Stimulated activated naive B cell treated with anti-CD40 and anti-IgM and Interleukin-4, amounts not matched to agents 10 μg/mL and 1 μg/mL and 100 μg/mL, for 72 hours (primary cell): ENCODE measurements at regions not wholly inside any gene's neighbourhood (a gene's known extent, or its start where the extent isn't known, plus 50 kb on each side); places are given as distances from the start of the nearest gene placed in this dataset.

Source experiments
- ATAC-seq, 2 donors: fragments of 150-1000 bp; cut with Tn5 transposase; replicated peaks; 2 replicates each; pipeline ENCODE4 v1.10.0; 2021; ENCODE audit warnings: moderate library complexity in 1 of 2
- DNase-seq: peaks from one replicate; pipeline ENCODE4 v3.0.0; 2021
- H3K27ac Mint-ChIP-seq: one replicate; pipeline ENCODE4 v1.8.0; 2022; ENCODE audit warnings: mild to moderate bottlenecking, mixed read lengths
- H3K27me3 Mint-ChIP-seq, 2 donors: one replicate each; pipeline ENCODE4 v1.8.0; 2022; ENCODE audit warnings: mixed read lengths in 2 of 2
- H3K36me3 Mint-ChIP-seq, 2 donors: one replicate each; pipeline ENCODE4 v1.8.0; 2022; ENCODE audit warnings: mixed read lengths in 2 of 2, mild to moderate bottlenecking in 1 of 2
- H3K4me1 Mint-ChIP-seq, 2 donors: one replicate each; pipeline ENCODE4 v1.8.0; 2022; ENCODE audit warnings: mixed read lengths in 2 of 2, mild to moderate bottlenecking in 1 of 2
- H3K4me3 Mint-ChIP-seq, 2 donors: one replicate each; pipeline ENCODE4 v1.8.0; 2022; ENCODE audit warnings: mild to moderate bottlenecking in 2 of 2, mixed read lengths in 2 of 2, moderate library complexity in 1 of 2
- H3K9me3 Mint-ChIP-seq, 2 donors: one replicate each; pipeline ENCODE4 v1.8.0; 2022; ENCODE audit warnings: mixed read lengths in 2 of 2, mild to moderate bottlenecking in 1 of 2

- DNase-seq (no peak), ATAC-seq (no peak)
- Mint-ChIP-seq H3K4me3 (no peak overlapping the region), H3K36me3 (peaks cover 0 to 1% of the 10 kb centered on the region in 2 donors), H3K9me3 (peaks cover 0 to 3% of the 10 kb centered on the region in 2 donors), H3K27ac (no peak overlapping the region), H3K27me3 (peaks cover 3 to 13% of the 10 kb centered on the region in 2 donors), H3K4me1 (peaks cover 0 to 4% of the 10 kb centered on the region in 2 donors)
Observed at GRCh38 chr10:25661632-25662031, 272.4 kb upstream of the MYO3A start.

- H3K9me3 Mint-ChIP-seq: no peaks in the 10 kb centered on the region
- H3K27me3 Mint-ChIP-seq: peaks cover 4 to 5% of the 10 kb centered on the region in 2 donors
- DNase-seq (no peak), ATAC-seq (no peak)
- no peak overlapping the region for H3K4me3 Mint-ChIP-seq
- peaks cover 0 to 4% of the 10 kb centered on the region in 2 donors for H3K4me1 Mint-ChIP-seq
- H3K36me3 Mint-ChIP-seq: peaks cover 0 to 1% of the 10 kb centered on the region in 2 donors
- no peak overlapping the region for H3K27ac Mint-ChIP-seq
Observed at GRCh38 chr10:25666276-25666675, 267.8 kb upstream of the MYO3A start.

- no peak for DNase-seq
- peaks cover 8 to 14% of the 10 kb centered on the region in 2 donors for H3K9me3 Mint-ChIP-seq
- no peaks in the 10 kb centered on the region for H3K4me1 Mint-ChIP-seq
- H3K36me3 Mint-ChIP-seq: peaks cover 5 to 8% of the 10 kb centered on the region in 2 donors
- no peak overlapping the region for H3K4me3 Mint-ChIP-seq
- ATAC-seq: no peak
- no peaks in the 10 kb centered on the region for H3K27me3 Mint-ChIP-seq
- no peak overlapping the region for H3K27ac Mint-ChIP-seq
Observed at GRCh38 chr10:25675204-25675603, 258.8 kb upstream of the MYO3A start.

GRCh38 chr10:25675615-25676014, 258.4 kb upstream of the MYO3A start:
- DNase-seq: no peak
- Mint-ChIP-seq H3K4me1 (no peaks in the 10 kb centered on the region), H3K27ac (no peak overlapping the region), H3K4me3 (no peak overlapping the region), H3K9me3 (peaks cover 8 to 14% of the 10 kb centered on the region in 2 donors), H3K27me3 (no peaks in the 10 kb centered on the region), H3K36me3 (peaks cover 5 to 8% of the 10 kb centered on the region in 2 donors)
- ATAC-seq: no peak

- DNase-seq (no peak), ATAC-seq (no peak)
- Mint-ChIP-seq H3K4me3 (no peak overlapping the region), H3K36me3 (peaks cover 5 to 8% of the 10 kb centered on the region in 2 donors), H3K9me3 (peaks cover 6 to 10% of the 10 kb centered on the region in 2 donors), H3K27me3 (peaks cover 4 to 10% of the 10 kb centered on the region in 2 donors), H3K27ac (no peak overlapping the region), H3K4me1 (peaks cover 1 to 7% of the 10 kb centered on the region in 2 donors)
Observed at GRCh38 chr10:25678220-25678619, 255.8 kb upstream of the MYO3A start.

- DNase-seq (no peak), ATAC-seq (no peak)
- peaks cover 4 to 10% of the 10 kb centered on the region in 2 donors for H3K27me3 Mint-ChIP-seq
- H3K9me3 Mint-ChIP-seq: peaks cover 5 to 7% of the 10 kb centered on the region in 2 donors
- no peak overlapping the region for H3K27ac Mint-ChIP-seq
- peaks cover 1 to 7% of the 10 kb centered on the region in 2 donors for H3K4me1 Mint-ChIP-seq
- H3K36me3 Mint-ChIP-seq: peaks cover 5 to 8% of the 10 kb centered on the region in 2 donors
- no peak overlapping the region for H3K4me3 Mint-ChIP-seq
Observed at GRCh38 chr10:25678666-25679065, 255.4 kb upstream of the MYO3A start.

GRCh38 chr10:25682203-25682851, 251.7 kb upstream of the MYO3A start:
- no peak for DNase-seq
- ATAC-seq: no peak
- Mint-ChIP-seq H3K4me3 (no peak overlapping the region), H3K27me3 (peaks cover 4 to 10% of the 10 kb centered on the region in 2 donors), H3K36me3 (no peaks in the 10 kb centered on the region), H3K4me1 (peaks cover 6 to 16% of the 10 kb centered on the region in 2 donors), H3K9me3 (no peaks in the 10 kb centered on the region), H3K27ac (no peak overlapping the region)

- Mint-ChIP-seq H3K36me3 (no peaks in the 10 kb centered on the region), H3K27ac (no peak overlapping the region), H3K9me3 (no peaks in the 10 kb centered on the region), H3K4me3 (no peak overlapping the region), H3K4me1 (peaks cover 6 to 20% of the 10 kb centered on the region in 2 donors), H3K27me3 (peaks cover 4 to 10% of the 10 kb centered on the region in 2 donors)
- no peak for ATAC-seq
- no peak for DNase-seq
Observed at GRCh38 chr10:25683344-25683743, 250.7 kb upstream of the MYO3A start.

- no peak for DNase-seq
- peaks cover 0 to 3% of the 10 kb centered on the region in 2 donors for H3K36me3 Mint-ChIP-seq
- peaks cover 3 to 5% of the 10 kb centered on the region in 2 donors for H3K9me3 Mint-ChIP-seq
- no peak for ATAC-seq
- H3K27ac Mint-ChIP-seq: no peak overlapping the region
- no peak overlapping the region for H3K4me3 Mint-ChIP-seq
- H3K4me1 Mint-ChIP-seq: peaks cover 23 to 51% of the 10 kb centered on the region in 2 donors
- peaks cover 0 to 4% of the 10 kb centered on the region in 2 donors for H3K27me3 Mint-ChIP-seq
Observed at GRCh38 chr10:25687521-25687920, 246.5 kb upstream of the MYO3A start.

- ATAC-seq: no peak
- no peak overlapping the region for H3K4me3 Mint-ChIP-seq
Observed at GRCh38 chr10:25689346-25690100, 244.5 kb upstream of the MYO3A start.

GRCh38 chr10:25692761-25693160, 241.3 kb upstream of the MYO3A start:
- Mint-ChIP-seq H3K36me3 (peaks cover 0 to 3% of the 10 kb centered on the region in 2 donors), H3K4me1 (peaks cover 46 to 77% of the 10 kb centered on the region in 2 donors), H3K27ac (no peak overlapping the region), H3K4me3 (no peak overlapping the region), H3K9me3 (peaks cover 5% of the 10 kb centered on the region in 2 donors), H3K27me3 (no peaks in the 10 kb centered on the region)
- DNase-seq: no peak
- ATAC-seq: no peak

More at GRCh38 chr10:25689346-25690100, 244.5 kb upstream of the MYO3A start:
- no peak overlapping the region for H3K27ac Mint-ChIP-seq
- peaks cover 0 to 3% of the 10 kb centered on the region in 2 donors for H3K36me3 Mint-ChIP-seq
- no peaks in the 10 kb centered on the region for H3K27me3 Mint-ChIP-seq
- peaks cover 32 to 61% of the 10 kb centered on the region in 2 donors for H3K4me1 Mint-ChIP-seq
- H3K9me3 Mint-ChIP-seq: peaks cover 3 to 5% of the 10 kb centered on the region in 2 donors
- no peak for DNase-seq

- DNase-seq: no peak
- H3K4me3 Mint-ChIP-seq: peak overlapping the region in 1 of 2 donors; percentile 2
- peaks cover 0 to 3% of the 10 kb centered on the region in 2 donors for H3K36me3 Mint-ChIP-seq
Observed at GRCh38 chr10:25694206-25694933, 239.7 kb upstream of the MYO3A start.

GRCh38 chr10:25694971-25695370, 239.1 kb upstream of the MYO3A start:
- Mint-ChIP-seq H3K27ac (peak overlapping the region; percentile 6), H3K4me1 (peaks cover 47 to 68% of the 10 kb centered on the region in 2 donors), H3K4me3 (peak overlapping the region; percentile 2 to 35), H3K36me3 (peaks cover 0 to 3% of the 10 kb centered on the region in 2 donors), H3K27me3 (no peaks in the 10 kb centered on the region), H3K9me3 (peaks cover 5% of the 10 kb centered on the region in 2 donors)
- peak; percentile 48 to 75 for ATAC-seq
- peak; percentile 7 for DNase-seq

More at GRCh38 chr10:25694206-25694933, 239.7 kb upstream of the MYO3A start:
- peaks cover 5% of the 10 kb centered on the region in 2 donors for H3K9me3 Mint-ChIP-seq
- ATAC-seq: no peak
- H3K27ac Mint-ChIP-seq: peak overlapping the region; percentile 6
- peaks cover 47 to 72% of the 10 kb centered on the region in 2 donors for H3K4me1 Mint-ChIP-seq
- H3K27me3 Mint-ChIP-seq: no peaks in the 10 kb centered on the region

- Mint-ChIP-seq H3K36me3 (peaks cover 0 to 3% of the 10 kb centered on the region in 2 donors), H3K4me1 (peaks cover 44 to 62% of the 10 kb centered on the region in 2 donors), H3K4me3 (no peak overlapping the region), H3K9me3 (peaks cover 4 to 5% of the 10 kb centered on the region in 2 donors), H3K27me3 (no peaks in the 10 kb centered on the region), H3K27ac (peak overlapping the region; percentile 6)
- no peak for ATAC-seq
- no peak for DNase-seq
Observed at GRCh38 chr10:25695586-25695985, 238.4 kb upstream of the MYO3A start.
